ENCODE measurements at regions not wholly inside any gene's neighbourhood (a gene's known extent, or its start where the extent isn't known, plus 50 kb on each side); places are given as distances from the start of the nearest gene placed in this dataset.

- DNase-seq = no peak
Observed at GRCh38 chr3:34683851-34684250, 885.4 kb downstream of the PDCD6IP start.

- DNase-seq = no peak
Observed at GRCh38 chr3:34686541-34686940, 888.1 kb downstream of the PDCD6IP start.

GRCh38 chr3:34687671-34688070 is 889.2 kb downstream of the PDCD6IP start:
- no peak for DNase-seq

GRCh38 chr3:34696831-34697230 is 898.4 kb downstream of the PDCD6IP start:
- no peak for DNase-seq

GRCh38 chr3:34703053-34703452 is 904.6 kb downstream of the PDCD6IP start:
- no peak for DNase-seq

DNA sequence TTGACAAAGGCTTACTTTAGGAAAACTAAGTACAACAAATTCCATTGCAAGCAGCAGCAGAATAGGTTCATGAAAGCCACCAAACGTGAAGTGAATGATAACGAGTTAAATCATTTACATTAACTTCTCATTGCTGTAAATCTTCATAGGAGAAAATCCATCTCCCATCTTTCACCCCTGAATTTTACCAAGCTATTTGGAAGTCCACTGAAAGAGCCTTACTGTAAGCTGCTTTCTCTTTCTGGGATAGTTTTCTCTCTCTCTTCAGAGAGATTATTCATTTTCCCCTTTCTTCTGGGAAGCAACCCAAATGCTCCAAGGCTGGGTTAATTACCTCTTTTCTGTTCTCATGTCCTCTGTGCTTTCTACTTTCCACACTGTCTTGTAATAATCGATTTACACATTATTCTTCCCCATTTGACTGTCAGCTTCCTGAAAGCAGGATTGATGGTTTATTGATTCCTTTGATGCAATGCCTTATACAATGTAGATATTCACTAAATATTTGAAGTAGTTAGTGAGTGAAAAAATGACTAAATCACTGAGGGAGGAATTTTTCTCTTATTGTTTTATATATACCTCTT is 914.3 kb upstream of the ARPP21 start:
- no peak for DNase-seq

DNA sequence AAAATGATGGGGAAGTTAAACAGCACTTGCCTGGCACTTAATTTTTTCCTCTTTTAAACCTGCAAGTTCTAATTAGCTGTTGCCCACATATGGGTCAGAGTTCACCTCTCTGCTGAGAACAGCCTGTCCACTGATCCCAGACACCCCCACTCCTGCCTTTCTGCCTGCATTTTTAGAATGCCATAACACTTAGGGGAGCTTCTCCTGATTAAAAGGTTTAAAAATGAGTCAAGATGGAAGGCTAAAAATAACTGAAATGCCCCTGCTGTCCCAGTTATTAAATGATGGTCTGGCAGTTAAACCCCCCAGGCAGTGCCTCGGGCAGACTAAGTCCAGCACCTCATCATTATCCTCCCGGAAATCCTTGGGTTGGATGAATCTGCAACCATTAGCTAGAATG is 913.6 kb upstream of the ARPP21 start:
- DNase-seq = no peak

DNA sequence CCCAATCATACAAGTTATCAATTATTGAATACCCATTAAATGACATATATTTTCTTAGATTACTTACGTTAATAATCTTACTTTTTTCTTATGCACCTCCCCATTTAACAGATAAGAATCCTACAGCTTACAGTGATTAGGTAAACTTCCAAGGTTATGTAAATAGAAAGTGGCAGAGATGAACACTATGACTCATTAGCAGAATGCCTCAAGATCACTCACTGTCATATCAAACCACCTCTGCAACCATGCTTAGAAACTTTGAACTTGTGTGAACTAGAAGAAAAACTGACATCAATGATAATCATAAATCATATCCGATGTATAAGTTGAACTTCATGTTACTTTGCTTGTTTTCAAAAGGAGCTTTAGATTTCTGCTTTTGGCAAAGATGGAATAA is 911.6 kb upstream of the ARPP21 start:
- no peak for DNase-seq

DNA sequence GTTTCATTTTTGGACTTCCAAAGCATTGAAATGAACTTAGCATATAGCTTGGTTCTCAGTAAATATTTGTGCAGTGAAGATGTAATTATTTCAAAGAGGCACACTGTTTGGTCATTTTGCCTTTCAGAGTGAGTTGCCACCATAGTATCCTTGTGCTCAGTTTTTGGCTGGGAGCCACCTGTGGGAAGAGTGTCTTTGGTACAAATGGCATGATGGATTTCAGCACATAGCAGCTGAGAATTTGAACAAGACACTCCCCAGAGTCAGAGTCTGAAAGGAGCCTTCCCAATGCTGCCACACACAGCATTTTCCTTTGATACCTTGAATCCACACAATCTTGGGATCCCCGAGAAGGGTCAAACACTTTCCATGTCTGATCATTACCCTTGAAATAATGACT is 897.2 kb upstream of the ARPP21 start:
- no peak for DNase-seq

GRCh38 chr3:34758630-34759261 is 880.6 kb upstream of the ARPP21 start:
- no peak for DNase-seq

DNA sequence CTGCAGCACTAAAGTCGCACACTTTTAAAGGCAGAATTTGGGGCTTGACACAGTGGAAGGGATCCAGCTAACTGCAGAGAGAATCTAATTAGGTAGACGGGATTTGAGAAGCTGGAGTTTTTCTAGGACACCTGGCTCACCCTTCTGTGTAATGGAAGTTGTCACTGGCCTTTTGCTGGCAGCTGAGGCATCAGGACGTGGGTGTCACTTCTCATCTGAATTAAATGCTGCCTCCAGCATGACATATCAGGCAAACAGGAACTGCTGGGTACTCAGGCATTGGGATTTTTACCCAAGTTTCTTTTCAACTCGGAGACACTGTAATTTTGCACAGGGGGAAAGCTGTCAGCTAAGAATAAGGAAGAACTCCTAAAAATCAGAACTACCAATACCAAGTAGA is 861.9 kb upstream of the ARPP21 start:
- DNase-seq = no peak

GRCh38 chr3:34779092-34779491 is 860.2 kb upstream of the ARPP21 start:
- DNase-seq = no peak

GRCh38 chr3:34780294-34780693 is 859.0 kb upstream of the ARPP21 start:
- no peak for DNase-seq

DNA sequence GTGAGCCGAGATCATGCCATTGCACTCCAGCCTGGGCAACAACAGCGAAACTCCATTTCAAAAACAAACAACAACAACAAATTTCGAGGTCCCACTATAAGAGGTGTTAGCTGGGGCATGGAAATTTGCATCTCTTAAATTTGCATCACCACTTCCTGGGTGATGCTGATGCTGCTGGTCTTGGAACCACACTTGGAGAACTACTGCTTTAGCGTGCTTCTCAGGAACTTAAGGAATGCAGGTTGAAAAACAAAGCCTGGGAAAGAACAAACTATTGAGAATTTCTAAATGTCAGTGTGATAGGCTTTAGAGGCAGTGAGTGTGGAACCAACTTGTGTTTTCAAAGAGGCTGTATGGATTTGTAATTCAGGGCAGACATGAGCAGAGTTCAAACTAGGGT is 858.4 kb upstream of the ARPP21 start:
- no peak for DNase-seq

- DNase-seq = no peak
Observed at GRCh38 chr3:34782871-34783270, 856.5 kb upstream of the ARPP21 start.

- no peak for DNase-seq
Observed at GRCh38 chr3:34783876-34784275, 855.4 kb upstream of the ARPP21 start.

DNA sequence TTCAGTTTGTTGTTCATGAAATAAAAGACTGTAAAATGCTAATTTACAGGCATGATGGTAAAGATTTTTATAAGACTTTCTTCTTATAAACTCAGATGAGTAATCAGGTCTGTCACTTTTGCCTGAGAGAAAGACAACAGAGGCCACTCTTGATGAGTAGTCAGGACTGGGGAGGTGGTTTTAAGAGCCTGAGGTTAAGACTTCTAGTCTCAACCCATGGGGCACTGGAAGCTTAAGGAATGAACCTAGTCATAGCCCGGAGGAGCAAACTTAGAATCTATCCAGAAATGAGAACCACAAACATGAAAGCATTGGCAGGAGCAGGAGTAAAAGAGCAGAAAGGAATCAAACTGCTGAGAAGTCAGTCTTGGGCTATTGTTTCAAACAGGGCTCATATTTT is 846.3 kb upstream of the ARPP21 start:
- no peak for DNase-seq

DNA sequence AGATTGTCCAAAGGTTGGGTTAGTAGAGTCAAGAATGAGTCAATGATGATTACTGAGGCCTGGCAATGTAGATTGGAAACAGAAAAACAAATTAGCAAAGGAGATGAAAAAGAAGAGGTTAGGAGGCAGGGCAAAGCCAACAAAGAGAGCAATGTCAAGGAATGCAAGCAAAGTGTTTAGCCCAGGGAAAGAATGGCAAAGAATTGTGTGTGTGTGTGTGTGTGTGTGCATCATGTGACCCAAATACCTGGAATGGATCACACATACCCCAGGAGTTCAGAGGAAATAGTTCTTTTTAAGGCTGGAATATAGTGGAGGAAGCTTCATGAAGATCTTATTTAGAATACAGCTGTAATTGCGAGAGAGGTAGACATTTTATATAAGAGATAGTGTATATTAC is 831.7 kb upstream of the ARPP21 start:
- DNase-seq = no peak

- no peak for DNase-seq
Observed at GRCh38 chr3:34808287-34808686, 831.0 kb upstream of the ARPP21 start.

GRCh38 chr3:34828847-34829246 is 810.5 kb upstream of the ARPP21 start:
- no peak for DNase-seq

- DNase-seq = no peak
Observed at GRCh38 chr3:34832865-34833508, 806.3 kb upstream of the ARPP21 start.

- DNase-seq = no peak
Observed at GRCh38 chr3:34837848-34838741, 801.2 kb upstream of the ARPP21 start.

DNA sequence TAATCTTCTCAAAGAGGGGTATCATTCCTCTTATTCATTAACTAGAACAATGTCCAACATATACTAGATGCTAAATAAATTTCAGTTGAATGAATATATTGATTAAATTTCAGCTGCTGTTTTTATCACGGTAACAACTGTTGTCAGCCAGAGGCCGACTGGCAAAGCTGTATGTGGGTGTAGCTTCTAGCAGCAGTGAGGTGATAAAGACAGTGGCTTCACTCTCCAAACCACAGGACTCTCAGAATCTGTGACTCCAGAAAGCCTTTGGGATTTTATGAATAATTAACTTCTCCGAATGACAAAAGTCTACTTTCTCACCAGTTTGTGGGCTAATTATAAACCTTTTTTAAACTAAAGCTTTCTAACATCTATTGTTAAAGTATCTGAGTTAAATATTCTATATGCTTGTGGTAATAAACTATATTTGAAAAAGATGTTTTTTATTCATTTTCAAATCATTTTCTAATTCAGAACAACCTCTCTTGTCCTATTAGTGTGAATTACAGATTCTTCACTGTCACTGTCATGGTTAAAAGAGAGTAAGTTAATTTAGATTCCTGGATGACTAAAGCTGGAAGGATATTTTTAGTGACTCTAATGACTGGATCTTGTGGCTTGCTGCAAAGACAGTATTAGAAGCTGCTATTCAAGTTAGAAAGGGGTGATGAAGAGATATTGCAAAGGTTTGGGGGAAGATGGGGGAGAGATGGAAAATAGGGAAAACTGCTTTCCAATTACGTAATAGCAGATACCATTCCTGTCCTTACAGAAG is 796.4 kb upstream of the ARPP21 start:
- DNase-seq = no peak
